HL-60 (cell line): ENCODE measurements at regions not wholly inside any gene's neighbourhood (a gene's known extent, or its start where the extent isn't known, plus 50 kb on each side); places are given as distances from the start of the nearest gene placed in this dataset.

Experiments
- DNase-seq, 2 experiments: peaks; one replicate each; pipeline ENCODE4 v3.0.0-alpha.2; 2010 to 2020; ENCODE audit warnings: low read depth in 1 of 2, low spot score in 1 of 2
- H3K27ac ChIP-seq: fragments of 250-450 bp; sonication (Bioruptor Pico); replicated peaks from 2 replicates; pipeline ENCODE4 v1.5.1; 2020; ENCODE audit warnings: mild to moderate bottlenecking, moderate library complexity
- H3K27me3 ChIP-seq: fragments of 250-450 bp; sonication (Bioruptor Pico); 2 replicates; pipeline ENCODE4 v1.5.1; 2021; ENCODE audit warnings: mild to moderate bottlenecking, moderate library complexity; ENCODE audit not compliant: insufficient read depth, poor library complexity, severe bottlenecking
- H3K4me3 ChIP-seq: replicated peaks from 2 replicates; pipeline ENCODE4 v1.5.1; 2011; ENCODE audit warnings: mild to moderate bottlenecking, control low read depth, low read length; ENCODE audit not compliant: insufficient read depth
- GABPA ChIP-seq: IDR thresholded peaks from 2 replicates; pipeline ENCODE4 v1.6.1; 2012; ENCODE audit warnings: low read depth
- POLR2AphosphoS5 ChIP-seq: IDR thresholded peaks from 2 replicates; pipeline ENCODE4 v1.6.1; 2012; ENCODE audit warnings: low read depth
- SPI1 ChIP-seq: IDR thresholded peaks from 2 replicates; pipeline ENCODE4 v1.6.1; 2012; ENCODE audit warnings: low read depth, mild to moderate bottlenecking, borderline replicate concordance
- TF ChIP-seq, protein P1 (sequence below): IDR thresholded peaks from 2 replicates; pipeline ENCODE4 v1.6.1; 2012; ENCODE audit warnings: low read depth; ENCODE audit not compliant: insufficient replicate concordance
- TF ChIP-seq, protein P2 (sequence below): IDR thresholded peaks from one replicate; pipeline ENCODE4 v1.5.1; 2011; ENCODE audit warnings: low read length, control low read depth, inconsistent platforms; ENCODE audit not compliant: insufficient read depth

DNA sequence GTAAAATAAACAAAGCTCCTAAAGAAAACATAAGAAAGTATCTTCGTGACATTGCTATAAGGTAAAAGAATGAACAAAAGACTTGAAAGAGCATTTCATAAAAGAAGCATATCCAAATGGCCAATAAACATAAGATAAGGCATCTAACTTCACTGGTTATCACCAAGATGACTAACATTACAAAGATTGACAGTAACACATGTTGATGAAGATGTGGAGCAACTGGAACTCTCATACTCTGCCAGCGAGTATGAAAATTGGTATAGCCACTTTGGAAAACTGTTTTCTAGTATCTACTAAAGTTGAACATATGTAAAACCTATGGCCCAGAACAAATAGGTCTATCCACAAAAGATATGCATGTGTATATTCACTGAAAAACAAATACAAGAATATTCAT lies 150.5 kb downstream of the SNX18 start:
- H3K4me3 ChIP-seq: no peak overlapping the region
- TF ChIP-seq SPI1 (no peak), POLR2AphosphoS5 (no peak)

DNA sequence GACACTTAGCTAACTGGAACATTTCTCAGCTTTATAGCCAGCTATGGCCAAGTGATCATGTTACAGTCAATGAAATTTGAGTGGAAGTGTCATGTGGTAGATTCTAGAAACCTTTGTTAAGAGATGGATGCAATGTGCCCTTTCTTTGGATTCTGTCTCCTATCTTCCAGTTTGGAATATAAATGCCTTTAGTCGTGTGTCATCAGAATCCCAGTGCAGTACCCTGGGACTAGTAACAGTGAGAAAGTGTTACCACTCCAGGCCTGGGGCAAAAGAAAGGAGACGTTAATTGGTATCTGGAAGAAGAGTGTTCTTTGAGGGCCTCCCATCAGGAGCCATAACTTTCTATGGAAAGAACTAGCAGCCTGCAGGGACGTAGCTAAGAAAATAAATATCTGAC lies 149.6 kb downstream of the SNX18 start:
- TF ChIP-seq, protein P1, sequence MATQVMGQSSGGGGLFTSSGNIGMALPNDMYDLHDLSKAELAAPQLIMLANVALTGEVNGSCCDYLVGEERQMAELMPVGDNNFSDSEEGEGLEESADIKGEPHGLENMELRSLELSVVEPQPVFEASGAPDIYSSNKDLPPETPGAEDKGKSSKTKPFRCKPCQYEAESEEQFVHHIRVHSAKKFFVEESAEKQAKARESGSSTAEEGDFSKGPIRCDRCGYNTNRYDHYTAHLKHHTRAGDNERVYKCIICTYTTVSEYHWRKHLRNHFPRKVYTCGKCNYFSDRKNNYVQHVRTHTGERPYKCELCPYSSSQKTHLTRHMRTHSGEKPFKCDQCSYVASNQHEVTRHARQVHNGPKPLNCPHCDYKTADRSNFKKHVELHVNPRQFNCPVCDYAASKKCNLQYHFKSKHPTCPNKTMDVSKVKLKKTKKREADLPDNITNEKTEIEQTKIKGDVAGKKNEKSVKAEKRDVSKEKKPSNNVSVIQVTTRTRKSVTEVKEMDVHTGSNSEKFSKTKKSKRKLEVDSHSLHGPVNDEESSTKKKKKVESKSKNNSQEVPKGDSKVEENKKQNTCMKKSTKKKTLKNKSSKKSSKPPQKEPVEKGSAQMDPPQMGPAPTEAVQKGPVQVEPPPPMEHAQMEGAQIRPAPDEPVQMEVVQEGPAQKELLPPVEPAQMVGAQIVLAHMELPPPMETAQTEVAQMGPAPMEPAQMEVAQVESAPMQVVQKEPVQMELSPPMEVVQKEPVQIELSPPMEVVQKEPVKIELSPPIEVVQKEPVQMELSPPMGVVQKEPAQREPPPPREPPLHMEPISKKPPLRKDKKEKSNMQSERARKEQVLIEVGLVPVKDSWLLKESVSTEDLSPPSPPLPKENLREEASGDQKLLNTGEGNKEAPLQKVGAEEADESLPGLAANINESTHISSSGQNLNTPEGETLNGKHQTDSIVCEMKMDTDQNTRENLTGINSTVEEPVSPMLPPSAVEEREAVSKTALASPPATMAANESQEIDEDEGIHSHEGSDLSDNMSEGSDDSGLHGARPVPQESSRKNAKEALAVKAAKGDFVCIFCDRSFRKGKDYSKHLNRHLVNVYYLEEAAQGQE: no peak
- TF ChIP-seq GABPA: no peak
- TF ChIP-seq POLR2AphosphoS5: no peak
- TF ChIP-seq, protein P2, sequence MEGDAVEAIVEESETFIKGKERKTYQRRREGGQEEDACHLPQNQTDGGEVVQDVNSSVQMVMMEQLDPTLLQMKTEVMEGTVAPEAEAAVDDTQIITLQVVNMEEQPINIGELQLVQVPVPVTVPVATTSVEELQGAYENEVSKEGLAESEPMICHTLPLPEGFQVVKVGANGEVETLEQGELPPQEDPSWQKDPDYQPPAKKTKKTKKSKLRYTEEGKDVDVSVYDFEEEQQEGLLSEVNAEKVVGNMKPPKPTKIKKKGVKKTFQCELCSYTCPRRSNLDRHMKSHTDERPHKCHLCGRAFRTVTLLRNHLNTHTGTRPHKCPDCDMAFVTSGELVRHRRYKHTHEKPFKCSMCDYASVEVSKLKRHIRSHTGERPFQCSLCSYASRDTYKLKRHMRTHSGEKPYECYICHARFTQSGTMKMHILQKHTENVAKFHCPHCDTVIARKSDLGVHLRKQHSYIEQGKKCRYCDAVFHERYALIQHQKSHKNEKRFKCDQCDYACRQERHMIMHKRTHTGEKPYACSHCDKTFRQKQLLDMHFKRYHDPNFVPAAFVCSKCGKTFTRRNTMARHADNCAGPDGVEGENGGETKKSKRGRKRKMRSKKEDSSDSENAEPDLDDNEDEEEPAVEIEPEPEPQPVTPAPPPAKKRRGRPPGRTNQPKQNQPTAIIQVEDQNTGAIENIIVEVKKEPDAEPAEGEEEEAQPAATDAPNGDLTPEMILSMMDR: no peak
- TF ChIP-seq SPI1: no peak
- no peak overlapping the region for H3K4me3 ChIP-seq
- H3K27ac ChIP-seq: no peak overlapping the region
- no peaks in the 10 kb centered on the region for H3K27me3 ChIP-seq
- no peak for DNase-seq

More for the DNA sequence above, 150.5 kb downstream of the SNX18 start:
- no peak for DNase-seq
- Histone ChIP-seq H3K27ac (no peak overlapping the region), H3K27me3 (no peaks in the 10 kb centered on the region)

DNA sequence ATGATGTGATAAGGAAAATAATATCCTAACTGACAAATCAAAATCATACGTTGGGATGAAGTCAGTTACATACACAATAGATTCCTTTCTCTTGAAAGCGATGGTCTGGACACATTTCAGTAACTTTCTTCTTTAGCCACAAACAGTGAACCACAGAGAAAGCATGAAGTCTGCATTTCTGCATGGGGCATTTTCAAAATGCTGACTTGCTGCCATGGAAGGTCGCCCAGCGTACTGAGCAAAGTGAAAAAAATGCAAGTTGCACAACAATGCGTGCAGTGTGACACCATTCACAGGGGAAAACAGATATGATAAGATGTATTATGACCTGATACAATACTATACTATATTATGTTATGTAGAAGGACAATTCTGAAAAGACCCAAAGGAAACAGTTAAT lies 146.3 kb downstream of the SNX18 start:
- DNase-seq: no peak
- Histone ChIP-seq H3K27me3 (no peaks in the 10 kb centered on the region), H3K27ac (no peak overlapping the region), H3K4me3 (no peak overlapping the region)
- TF ChIP-seq SPI1 (no peak), GABPA (no peak), POLR2AphosphoS5 (no peak)
- TF ChIP-seq, protein P1: no peak
- TF ChIP-seq, protein P2: no peak

DNA sequence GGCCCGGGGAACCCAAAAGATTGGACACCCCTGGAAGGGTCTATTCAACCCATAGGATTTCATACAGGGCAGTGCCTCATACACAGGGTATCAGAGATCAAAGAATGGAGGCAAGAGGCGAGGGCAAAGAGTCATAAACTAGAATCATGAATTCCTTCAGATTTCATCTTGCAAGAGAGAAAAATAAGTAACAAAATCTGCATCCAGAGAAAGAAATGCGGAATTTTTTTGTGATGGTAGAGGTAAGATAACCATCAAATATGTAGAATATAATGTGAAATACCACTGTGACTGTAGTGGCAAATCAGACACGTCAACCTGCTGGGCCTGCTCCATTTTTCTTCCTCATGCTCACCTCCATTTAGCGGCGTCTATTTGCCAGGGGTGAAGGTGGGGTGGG lies 143.6 kb downstream of the SNX18 start:
- TF ChIP-seq POLR2AphosphoS5 (no peak), SPI1 (no peak), GABPA (no peak)
- TF ChIP-seq, protein P1: no peak
- TF ChIP-seq, protein P2: no peak
- DNase-seq: no peak
- H3K4me3 ChIP-seq: no peak overlapping the region
- H3K27me3 ChIP-seq: no peaks in the 10 kb centered on the region
- H3K27ac ChIP-seq: no peak overlapping the region
